ENCODE measurements at regions not wholly inside any gene's neighbourhood (a gene's known extent, or its start where the extent isn't known, plus 50 kb on each side); places are given as distances from the start of the nearest gene placed in this dataset.

DNA sequence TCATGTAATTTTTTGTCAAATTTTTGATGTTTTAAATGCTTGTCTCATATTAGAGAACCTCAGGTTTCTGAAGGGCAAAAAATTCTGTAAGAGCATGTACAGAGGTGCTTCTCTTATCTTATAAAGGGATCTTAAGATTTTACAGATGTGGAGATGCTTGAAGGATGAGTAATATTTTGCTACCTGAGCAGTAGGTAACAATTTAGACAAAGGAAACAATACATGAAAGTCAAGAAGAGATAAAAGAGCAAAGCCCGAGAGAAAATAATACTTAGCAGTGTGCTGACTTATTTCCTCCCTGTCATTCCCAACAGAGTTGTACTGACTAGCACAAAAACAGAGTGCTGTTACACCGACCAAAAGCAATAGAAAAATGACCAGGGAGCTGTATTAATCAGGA is 98.1 kb upstream of the PTPRR start:
- no peak for TF ChIP-seq CTCF (IDR thresholded peaks at IDR 0.05)

DNA sequence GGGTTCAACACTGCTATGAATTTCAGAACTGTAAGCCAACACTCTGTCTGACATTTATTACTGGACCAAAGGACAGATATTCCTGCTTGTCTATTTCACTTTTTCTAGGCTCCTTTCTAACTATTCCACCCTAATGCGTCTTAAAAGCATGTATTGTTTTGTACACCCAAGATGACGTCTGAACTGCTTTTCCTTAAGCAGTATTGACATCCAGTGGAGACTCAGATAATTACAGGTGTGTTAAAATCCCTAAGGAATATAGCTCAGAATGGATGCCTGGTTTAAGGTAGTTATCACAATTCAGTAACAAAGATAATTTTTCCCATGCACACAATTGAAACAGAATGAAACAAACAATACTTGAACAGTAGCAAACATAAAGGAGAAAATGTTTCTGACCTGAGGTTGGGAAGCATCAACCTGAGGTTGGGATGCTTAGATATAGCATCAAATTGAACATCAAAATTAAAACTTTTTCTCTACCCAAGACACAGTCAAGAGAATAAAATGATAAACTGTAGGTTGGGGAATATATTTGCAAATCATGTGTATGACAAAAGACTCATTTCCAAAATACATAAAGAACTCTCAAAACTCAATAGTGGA is 93.7 kb upstream of the PTPRR start:
- no peak overlapping the region for H3K27ac ChIP-seq
- H3K4me1 ChIP-seq (ENCODE audit: control insufficient read depth in 1 of 2, low read depth in 2 of 2): peaks cover 6 to 23% of the 10 kb centered on the region in 2 donors
- ATAC-seq (ENCODE audit: insufficient number of reproducible peaks, low FRiP score, low read depth) (no peak), DNase-seq (ENCODE audit: low spot score) (no peak)
- no peak overlapping the region for H3K4me3 ChIP-seq
- no peaks in the 10 kb centered on the region for H3K36me3 ChIP-seq
- no peaks in the 10 kb centered on the region for H3K9me3 ChIP-seq
- H3K27me3 ChIP-seq (replicated peaks; ENCODE audit: insufficient read depth): no peaks in the 10 kb centered on the region
- TF ChIP-seq CTCF (IDR thresholded peaks at IDR 0.05): peak; percentile 70

More for the DNA sequence above, 98.1 kb upstream of the PTPRR start:
- Histone ChIP-seq H3K4me3 (no peak overlapping the region), H3K27me3 (replicated peaks; ENCODE audit: insufficient read depth) (no peaks in the 10 kb centered on the region), H3K27ac (no peak overlapping the region), H3K9me3 (no peaks in the 10 kb centered on the region), H3K4me1 (ENCODE audit: control insufficient read depth in 1 of 2, low read depth in 2 of 2) (no peaks in the 10 kb centered on the region), H3K36me3 (no peaks in the 10 kb centered on the region)
- ATAC-seq (ENCODE audit: insufficient number of reproducible peaks, low FRiP score, low read depth): no peak
- no peak for DNase-seq (ENCODE audit: low spot score)

- Histone ChIP-seq H3K36me3 (no peaks in the 10 kb centered on the region), H3K27me3 (replicated peaks; ENCODE audit: insufficient read depth) (no peaks in the 10 kb centered on the region), H3K9me3 (no peaks in the 10 kb centered on the region), H3K27ac (peak overlapping the region in 1 of 2 donors; percentile 39), H3K4me3 (no peak overlapping the region), H3K4me1 (ENCODE audit: control insufficient read depth in 1 of 2, low read depth in 2 of 2) (peaks cover 6 to 23% of the 10 kb centered on the region in 2 donors)
- ATAC-seq (ENCODE audit: insufficient number of reproducible peaks, low FRiP score, low read depth) (no peak), DNase-seq (ENCODE audit: low spot score) (no peak)
- no peak for TF ChIP-seq CTCF (IDR thresholded peaks at IDR 0.05)
Measured at GRCh38 chr12:71011261-71011660, 90.7 kb upstream of the PTPRR start.

DNA sequence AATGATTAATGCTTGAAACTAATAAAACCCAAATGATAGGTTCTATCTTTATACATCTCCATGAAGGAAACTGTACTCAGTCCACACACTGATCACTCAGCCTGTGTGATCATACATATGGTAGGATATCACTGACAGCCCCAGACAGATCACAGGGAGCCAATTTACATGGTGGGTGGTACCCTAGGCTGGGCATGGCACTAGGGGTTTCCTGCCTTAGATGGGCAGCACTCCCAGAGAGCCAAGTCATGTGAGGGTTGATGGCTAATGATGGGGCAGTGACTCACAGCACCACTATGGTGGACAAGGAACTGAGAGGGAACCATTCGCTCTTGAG is 89.6 kb upstream of the PTPRR start:
- Histone ChIP-seq H3K27me3 (replicated peaks; ENCODE audit: insufficient read depth) (no peaks in the 10 kb centered on the region), H3K4me3 (no peak overlapping the region), H3K9me3 (no peaks in the 10 kb centered on the region), H3K36me3 (no peaks in the 10 kb centered on the region), H3K4me1 (ENCODE audit: control insufficient read depth in 1 of 2, low read depth in 2 of 2) (peaks cover 6 to 23% of the 10 kb centered on the region in 2 donors), H3K27ac (no peak overlapping the region)
- TF ChIP-seq CTCF (IDR thresholded peaks at IDR 0.05): no peak
- DNase-seq (ENCODE audit: low spot score) (no peak), ATAC-seq (ENCODE audit: insufficient number of reproducible peaks, low FRiP score, low read depth) (no peak)

DNA sequence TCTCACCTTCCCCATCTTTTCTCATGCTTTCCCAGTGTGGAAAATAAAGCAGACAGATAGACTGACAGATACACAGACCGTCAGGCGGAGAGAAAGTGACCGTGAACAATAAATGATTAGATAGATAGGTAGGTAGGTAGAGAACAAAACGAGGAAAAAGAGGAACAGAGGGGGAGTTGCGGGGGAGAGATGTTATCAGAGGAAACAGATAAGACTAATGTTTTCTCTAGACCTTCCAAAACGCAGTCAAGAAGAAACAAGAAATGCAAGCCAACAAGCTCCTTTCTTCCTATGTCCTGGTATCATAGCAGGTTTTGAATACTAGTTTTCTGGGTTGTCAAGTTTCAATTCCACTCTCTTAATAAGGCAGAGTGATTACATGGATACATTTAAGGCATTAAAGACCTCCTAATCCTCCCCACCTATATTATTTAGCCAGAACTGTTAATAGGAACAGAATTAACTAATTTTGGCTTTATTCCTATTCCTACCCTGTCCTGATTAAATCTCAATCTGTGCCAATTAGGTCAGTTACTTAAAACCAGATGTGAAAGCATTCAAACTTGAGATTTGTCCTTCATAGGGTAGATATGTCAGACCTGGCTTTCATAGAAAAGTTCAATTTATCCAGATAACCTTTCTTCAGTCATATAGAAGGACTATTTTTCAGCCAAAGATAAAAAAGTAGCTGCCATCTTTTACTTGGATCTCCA is 89.0 kb upstream of the PTPRR start:
- H3K4me1 ChIP-seq (ENCODE audit: control insufficient read depth in 1 of 2, low read depth in 2 of 2): peaks cover 6 to 23% of the 10 kb centered on the region in 2 donors
- TF ChIP-seq CTCF (IDR thresholded peaks at IDR 0.05): no peak

More for the DNA sequence above, 89.0 kb upstream of the PTPRR start:
- Histone ChIP-seq H3K27ac (no peak overlapping the region), H3K4me3 (no peak overlapping the region), H3K9me3 (no peaks in the 10 kb centered on the region), H3K36me3 (no peaks in the 10 kb centered on the region), H3K27me3 (replicated peaks; ENCODE audit: insufficient read depth) (no peaks in the 10 kb centered on the region)
- ATAC-seq (ENCODE audit: insufficient number of reproducible peaks, low FRiP score, low read depth) (no peak), DNase-seq (ENCODE audit: low spot score) (no peak)
